B cell (primary cell): ENCODE measurements at regions not wholly inside any gene's neighbourhood (a gene's known extent, or its start where the extent isn't known, plus 50 kb on each side); places are given as distances from the start of the nearest gene placed in this dataset.

Source experiments
- ATAC-seq: fragments of 200-7000 bp; cut with Tn5 transposase; one replicate; pipeline ENCODE4 v1.10.0; 2021; ENCODE audit warnings: low read depth, mild to moderate bottlenecking, moderate number of reproducible peaks, moderate library complexity
- CTCF ChIA-PET: fragments of 350-600 bp; sonication (Branson Sonifier 250); formaldehyde crosslinking; loops from one replicate; lab custom pipeline; 2021; ENCODE audit warnings: antibody characterized with exemption, inconsistent platforms; lab: Charles Lee
- POLR2A ChIA-PET: fragments of 350-600 bp; sonication (Branson Sonifier 250); formaldehyde crosslinking; loops from one replicate; lab custom pipeline; 2021; ENCODE audit warnings: antibody characterized with exemption; lab: Charles Lee
- DNase-seq: peaks from one replicate; pipeline ENCODE4 v3.0.0; 2013
- H2AFZ ChIP-seq: 2 replicates; pipeline ENCODE4 v1.6.1; 2012; ENCODE audit warnings: mild to moderate bottlenecking, low read depth, low read length; ENCODE audit not compliant: insufficient read depth, poor library complexity, severe bottlenecking
- H3K27ac ChIP-seq, 2 donors: 1 replicate in 1 of 2; 2 replicates in 1 of 2; pipeline ENCODE4 v1.5.1; 2012 to 2013; ENCODE audit warnings: low read length in 2 of 2, mild to moderate bottlenecking in 2 of 2, moderate library complexity in 1 of 2
- H3K27me3 ChIP-seq, 4 experiments: fragments of 200-600 bp in 1 of 4; sonication (generic) in 1 of 4; replicated peaks in 1 of 4; 1 replicate in 2 of 4; 2 replicates in 2 of 4; pipeline versions ENCODE4 v1.6.1 to v1.7.0; 2013 to 2016; ENCODE audit warnings: low read length in 3 of 4, mild to moderate bottlenecking in 2 of 4, mixed read lengths in 1 of 4, moderate library complexity in 1 of 4; ENCODE audit not compliant: insufficient read depth in 4 of 4, control insufficient read depth in 3 of 4; ENCODE audit errors: control extremely low read depth in 1 of 4
- H3K36me3 ChIP-seq, 2 experiments: replicated peaks in 1 of 2; 1 replicate in 1 of 2; 2 replicates in 1 of 2; pipeline versions ENCODE4 v1.6.1 to v1.7.1; 2013; ENCODE audit warnings: low read length in 1 of 2; ENCODE audit not compliant: insufficient read depth in 2 of 2, control insufficient read depth in 1 of 2; ENCODE audit errors: control extremely low read depth in 1 of 2, extremely low read depth in 1 of 2
- H3K4me1 ChIP-seq, 2 donors: fragments of 200-600 bp in 1 of 2; sonication (generic) in 1 of 2; 1 replicate in 1 of 2; 2 replicates in 1 of 2; pipeline versions ENCODE4 v1.5.1 to v1.6.1; 2013 to 2017; ENCODE audit warnings: low read length in 2 of 2; ENCODE audit not compliant: control insufficient read depth in 2 of 2, insufficient read depth in 2 of 2
- H3K4me2 ChIP-seq: replicated peaks from 2 replicates; pipeline ENCODE3; 2012; ENCODE audit warnings: mild to moderate bottlenecking, low read depth, low read length; ENCODE audit not compliant: poor library complexity, severe bottlenecking
- H3K4me3 ChIP-seq, 5 experiments: fragments of 200-600 bp in 1 of 5; sonication (generic) in 1 of 5; 1 replicate in 3 of 5; 2 replicates in 2 of 5; pipeline versions ENCODE4 v1.5.1 to v1.7.0; 2011 to 2016; ENCODE audit warnings: low read length in 4 of 5, mild to moderate bottlenecking in 4 of 5, low read depth in 2 of 5, control low read depth in 1 of 5, moderate library complexity in 1 of 5; ENCODE audit not compliant: insufficient read depth in 1 of 5; ENCODE audit errors: control extremely low read depth in 1 of 5, extremely low read depth in 1 of 5
- H3K79me2 ChIP-seq: fragments of 200-600 bp; sonication (generic); one replicate; pipeline ENCODE4 v1.6.0; 2016; ENCODE audit warnings: low read length; ENCODE audit not compliant: control insufficient read depth, insufficient read depth
- H3K9ac ChIP-seq: fragments of 200-600 bp; sonication (generic); 2 replicates; pipeline ENCODE4 v1.6.1; 2017; ENCODE audit warnings: mild to moderate bottlenecking, low read length, moderate library complexity
- H3K9me3 ChIP-seq, 3 donors: one replicate each; pipeline versions ENCODE4 v1.6.1 to v1.7.1; 2013; ENCODE audit warnings: low read length in 2 of 3; ENCODE audit not compliant: control insufficient read depth in 2 of 3, insufficient read depth in 1 of 3; ENCODE audit errors: control extremely low read depth in 1 of 3
- H4K20me1 ChIP-seq: 2 replicates; pipeline ENCODE4 v1.6.0; 2012; ENCODE audit warnings: mild to moderate bottlenecking, low read length; ENCODE audit not compliant: insufficient read depth, control insufficient read depth, poor library complexity, severe bottlenecking
- H3K27ac Mint-ChIP-seq: one replicate; pipeline ENCODE4 v1.8.0; 2021; ENCODE audit warnings: mixed read lengths
- H3K27me3 Mint-ChIP-seq: one replicate; pipeline ENCODE4 v1.8.0; 2021; ENCODE audit warnings: mixed read lengths
- H3K4me1 Mint-ChIP-seq: one replicate; pipeline ENCODE4 v1.8.0; 2021; ENCODE audit warnings: mixed read lengths
- H3K4me3 Mint-ChIP-seq: one replicate; pipeline ENCODE4 v1.8.0; 2021; ENCODE audit warnings: mixed read lengths
- H3K9me3 Mint-ChIP-seq: one replicate; pipeline ENCODE4 v1.8.0; 2022; ENCODE audit warnings: mixed read lengths; ENCODE audit not compliant: insufficient read depth
- CTCF ChIP-seq: fragments of 200-600 bp; IDR thresholded peaks from one replicate; pipeline ENCODE4 v1.8.0; 2022; ENCODE audit warnings: antibody characterized with exemption, mild to moderate bottlenecking
- EZH2 ChIP-seq: IDR thresholded peaks from 2 replicates; pipeline ENCODE4 v1.6.1; 2012; ENCODE audit warnings: borderline replicate concordance, low read depth, mild to moderate bottlenecking, moderate library complexity, low read length; ENCODE audit not compliant: insufficient read depth, poor library complexity, severe bottlenecking
- WGBS: methylation state at CpG from one replicate; pipeline ENCODE4 v1.1.5; 2013; ENCODE audit warnings: missing lambda C conversion rate; ENCODE audit not compliant: insufficient coverage; 5-methylcytosine and 5-hydroxymethylcytosine counted together
- intact Hi-C: fragments of 100-400 bp; cut with micrococcal nuclease; formaldehyde crosslinking; loops from one replicate; pipeline ENCODE4 v1.10.0; 2022

DNA sequence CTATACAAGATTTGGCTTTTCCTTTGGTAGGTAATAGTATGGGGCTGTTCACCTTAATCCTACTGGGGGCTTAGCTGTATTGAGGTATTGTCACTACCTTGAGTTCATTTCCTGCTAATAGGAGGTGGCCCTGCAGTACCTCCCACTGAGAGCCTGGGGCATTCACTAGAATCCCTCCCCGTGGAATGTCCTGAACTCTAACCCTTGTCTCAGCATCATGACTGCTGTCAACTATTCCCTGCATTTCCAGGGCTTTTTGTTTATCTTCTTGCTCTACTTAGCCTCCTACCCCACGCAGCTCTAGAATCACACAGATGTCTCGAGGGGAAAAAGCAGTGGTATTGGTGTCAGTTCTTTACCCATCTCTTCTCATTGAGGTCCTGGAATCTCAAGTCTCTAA lies 542.3 kb downstream of the METTL4 start:
- H3K9me3 ChIP-seq: no peaks in the 10 kb centered on the region
- POLR2A ChIA-PET: no interaction called here
- no peaks in the 10 kb centered on the region for H3K27me3 ChIP-seq
- intact Hi-C loops: no loop called here
- DNase-seq (no peak), ATAC-seq (no peak)
- no peaks in the 10 kb centered on the region for H3K36me3 ChIP-seq
- no peaks in the 10 kb centered on the region for H4K20me1 ChIP-seq
- no peak overlapping the region for H3K27ac Mint-ChIP-seq
- no peak overlapping the region for H2AFZ ChIP-seq
- H3K4me3 Mint-ChIP-seq: no peak overlapping the region
- WGBS: no CpG with 5 or more reads among the region's 3 CpGs
- H3K4me1 Mint-ChIP-seq: no peaks in the 10 kb centered on the region
- H3K9me3 Mint-ChIP-seq: no peaks in the 10 kb centered on the region
- CTCF ChIA-PET: no interaction called here
- no peak overlapping the region for H3K9ac ChIP-seq
- no peak overlapping the region for H3K27ac ChIP-seq
- H3K27me3 Mint-ChIP-seq: no peaks in the 10 kb centered on the region
- H3K4me1 ChIP-seq: no peaks in the 10 kb centered on the region
- H3K4me2 ChIP-seq: no peak overlapping the region
- TF ChIP-seq CTCF: no peak
- no peak for TF ChIP-seq EZH2
- H3K4me3 ChIP-seq: no peak overlapping the region
- no peaks in the 10 kb centered on the region for H3K79me2 ChIP-seq

DNA sequence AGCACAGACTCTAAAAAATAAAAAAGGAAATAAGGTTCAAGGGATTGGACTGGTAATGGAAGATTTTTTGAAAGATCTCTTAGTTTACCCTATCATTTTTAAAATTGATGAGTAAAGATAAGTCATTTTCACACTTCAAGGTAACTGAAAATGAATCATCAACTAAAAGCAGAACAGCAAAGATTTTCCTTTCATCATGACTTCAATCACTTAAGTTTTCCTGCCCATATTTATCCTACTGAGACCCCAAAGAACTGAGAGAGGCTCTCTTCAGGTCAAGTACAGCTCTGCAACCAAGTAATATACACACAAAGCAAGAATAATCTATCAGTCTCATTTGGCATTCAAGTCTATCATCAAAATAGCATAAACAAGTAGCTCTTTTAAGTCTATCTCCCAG lies 540.7 kb downstream of the METTL4 start:
- CTCF ChIA-PET: no interaction called here
- no peak overlapping the region for H3K27ac Mint-ChIP-seq
- Histone ChIP-seq H3K36me3 (no peaks in the 10 kb centered on the region), H3K4me1 (no peaks in the 10 kb centered on the region), H3K4me3 (no peak overlapping the region), H3K4me2 (no peak overlapping the region), H3K27ac (no peak overlapping the region), H3K9me3 (no peaks in the 10 kb centered on the region), H3K27me3 (no peaks in the 10 kb centered on the region), H3K79me2 (no peaks in the 10 kb centered on the region), H3K9ac (no peak overlapping the region), H4K20me1 (no peaks in the 10 kb centered on the region), H2AFZ (no peak overlapping the region)
- intact Hi-C loops: no loop called here
- POLR2A ChIA-PET: no interaction called here
- H3K27me3 Mint-ChIP-seq: no peaks in the 10 kb centered on the region
- TF ChIP-seq CTCF (no peak), EZH2 (no peak)
- ATAC-seq: no peak
- DNase-seq: no peak
- H3K9me3 Mint-ChIP-seq: no peaks in the 10 kb centered on the region
- no peak overlapping the region for H3K4me3 Mint-ChIP-seq
- H3K4me1 Mint-ChIP-seq: no peaks in the 10 kb centered on the region
